ENCODE measurements at regions not wholly inside any gene's neighbourhood (a gene's known extent, or its start where the extent isn't known, plus 50 kb on each side); places are given as distances from the start of the nearest gene placed in this dataset.

GRCh38 chr9:73566627-73567026 is 415.0 kb downstream of the ANXA1 start:
- DNase-seq: no peak

- no peak for DNase-seq
Measured at GRCh38 chr9:73573235-73573634, 421.6 kb downstream of the ANXA1 start.

- no peak for DNase-seq
Measured at GRCh38 chr9:73575101-73576060, 423.7 kb downstream of the ANXA1 start.

GRCh38 chr9:73577848-73578247 is 426.2 kb downstream of the ANXA1 start:
- DNase-seq: no peak

- DNase-seq: no peak
Measured at GRCh38 chr9:73579823-73580222, 428.2 kb downstream of the ANXA1 start.

GRCh38 chr9:73583576-73583975 is 431.9 kb downstream of the ANXA1 start:
- DNase-seq: no peak

GRCh38 chr9:73595036-73595545 is 443.4 kb downstream of the ANXA1 start:
- no peak for DNase-seq

- DNase-seq: no peak
Measured at GRCh38 chr9:73596321-73596720, 444.7 kb downstream of the ANXA1 start.

- DNase-seq: no peak
Measured at GRCh38 chr9:73597039-73597438, 445.4 kb downstream of the ANXA1 start.

- no peak for DNase-seq
Measured at GRCh38 chr9:73597771-73598170, 446.1 kb downstream of the ANXA1 start.

- DNase-seq: no peak
Measured at GRCh38 chr9:73609381-73609780, 457.7 kb downstream of the ANXA1 start.

GRCh38 chr9:73611032-73611431 is 459.4 kb downstream of the ANXA1 start:
- no peak for DNase-seq

GRCh38 chr9:73613092-73613701 is 461.5 kb downstream of the ANXA1 start:
- no peak for DNase-seq

GRCh38 chr9:73615557-73615956 is 463.9 kb downstream of the ANXA1 start:
- DNase-seq: no peak

- no peak for DNase-seq
Measured at GRCh38 chr9:73617586-73617985, 465.9 kb downstream of the ANXA1 start.

GRCh38 chr9:73640971-73641370 is 489.3 kb downstream of the ANXA1 start:
- DNase-seq: no peak

GRCh38 chr9:73643379-73644013 is 491.8 kb downstream of the ANXA1 start:
- no peak for DNase-seq

GRCh38 chr9:73647560-73647959 is 495.9 kb downstream of the ANXA1 start:
- DNase-seq: no peak

- DNase-seq: no peak
Measured at GRCh38 chr9:73649552-73649951, 497.9 kb downstream of the ANXA1 start.

- DNase-seq: no peak
Measured at GRCh38 chr9:73655363-73655762, 503.7 kb downstream of the ANXA1 start.

- no peak for DNase-seq
Measured at GRCh38 chr9:73655831-73656230, 504.2 kb downstream of the ANXA1 start.

- DNase-seq: no peak
Measured at GRCh38 chr9:73665253-73665652, 513.6 kb downstream of the ANXA1 start.

- DNase-seq: no peak
Measured at GRCh38 chr9:73667749-73668148, 516.1 kb downstream of the ANXA1 start.

GRCh38 chr9:73680831-73681230 is 529.2 kb downstream of the ANXA1 start:
- no peak for DNase-seq
